HG03103 (cell line): ENCODE measurements at regions not wholly inside any gene's neighbourhood (a gene's known extent, or its start where the extent isn't known, plus 50 kb on each side); places are given as distances from the start of the nearest gene placed in this dataset.
"Not testable (repeated sequence)": the region's sequence is repeated elsewhere in the genome, so short reads cannot be mapped to it uniquely, and the experiment has no call there.

ENCODE experiments used
- ATAC-seq: cut with Tn5 transposase; IDR thresholded peaks from one replicate; pipeline ENCODE4 v1.9.1; 2021; ENCODE audit warnings: low read depth; ENCODE audit not compliant: unreplicated experiment

- ATAC-seq: not testable (repeated sequence)
Measured at GRCh38 chr3:182523424-182523823, 269.9 kb upstream of the ATP11B start.

GRCh38 chr3:182523836-182524235 lies 269.5 kb upstream of the ATP11B start:
- no peak for ATAC-seq

- ATAC-seq: no peak
Measured at GRCh38 chr3:182524711-182525401, 268.4 kb upstream of the ATP11B start.

GRCh38 chr3:182525766-182526374 lies 267.4 kb upstream of the ATP11B start:
- no peak for ATAC-seq

- no peak for ATAC-seq
Measured at GRCh38 chr3:182527745-182528144, 265.6 kb upstream of the ATP11B start.

- ATAC-seq: no peak
Measured at GRCh38 chr3:182530316-182530715, 263.0 kb upstream of the ATP11B start.

- no peak for ATAC-seq
Measured at GRCh38 chr3:182533394-182533793, 259.9 kb upstream of the ATP11B start.

GRCh38 chr3:182544542-182544941 lies 248.8 kb upstream of the ATP11B start:
- ATAC-seq: no peak

- ATAC-seq: no peak
Measured at GRCh38 chr3:182562274-182562673, 231.0 kb upstream of the ATP11B start.

- ATAC-seq: no peak
Measured at GRCh38 chr3:182565916-182566796, 227.1 kb upstream of the ATP11B start.

GRCh38 chr3:182567700-182568099 lies 225.6 kb upstream of the ATP11B start:
- no peak for ATAC-seq

GRCh38 chr3:182568261-182568660 lies 225.0 kb upstream of the ATP11B start:
- ATAC-seq: no peak

- no peak for ATAC-seq
Measured at GRCh38 chr3:182568876-182569275, 224.4 kb upstream of the ATP11B start.

GRCh38 chr3:182570946-182571594 lies 222.2 kb upstream of the ATP11B start:
- no peak for ATAC-seq

GRCh38 chr3:182575941-182576340 lies 217.4 kb upstream of the ATP11B start:
- no peak for ATAC-seq

- ATAC-seq: no peak
Measured at GRCh38 chr3:182583545-182583944, 209.8 kb upstream of the ATP11B start.

- no peak for ATAC-seq
Measured at GRCh38 chr3:182585532-182586150, 207.7 kb upstream of the ATP11B start.

GRCh38 chr3:182592747-182593146 lies 200.6 kb upstream of the ATP11B start:
- ATAC-seq: no peak

- no peak for ATAC-seq
Measured at GRCh38 chr3:182596676-182597410, 196.5 kb upstream of the ATP11B start.

- no peak for ATAC-seq
Measured at GRCh38 chr3:182597621-182598041, 195.7 kb upstream of the ATP11B start.
